Spleen (tissue), 11 donors: ENCODE measurements at regions not wholly inside any gene's neighbourhood (a gene's known extent, or its start where the extent isn't known, plus 50 kb on each side); places are given as distances from the start of the nearest gene placed in this dataset.

ENCODE experiments used
- DNase-seq: peaks from one replicate; pipeline ENCODE4 v3.0.0-alpha.2; 2020
- H3K27ac ChIP-seq, 8 donors: fragments of 200-600 bp; sonication (generic) in 7 of 8; 1 replicate in 4 of 8; 2 replicates in 4 of 8; pipeline versions ENCODE4 v1.5.0 to v1.8.0; 2016 to 2021; ENCODE audit warnings: inconsistent platforms in 4 of 8, mild to moderate bottlenecking in 4 of 8, moderate library complexity in 1 of 8
- H3K27me3 ChIP-seq, 7 donors: fragments of 200-600 bp; sonication (generic) in 6 of 7; replicated peaks in 1 of 7; 1 replicate in 4 of 7; 2 replicates in 3 of 7; pipeline versions ENCODE4 v1.5.0 to v1.8.0; 2016 to 2021; ENCODE audit warnings: inconsistent platforms in 3 of 7, mild to moderate bottlenecking in 1 of 7
- H3K36me3 ChIP-seq, 6 donors: fragments of 200-600 bp; sonication (generic) in 5 of 6; 1 replicate in 4 of 6; 2 replicates in 2 of 6; pipeline versions ENCODE4 v1.5.0 to v1.8.0; 2016 to 2021; ENCODE audit warnings: inconsistent platforms in 2 of 6
- H3K4me1 ChIP-seq, 6 donors: fragments of 200-600 bp; sonication (generic) in 5 of 6; 1 replicate in 3 of 6; 2 replicates in 3 of 6; pipeline versions ENCODE4 v1.5.0 to v1.8.0; 2016 to 2021; ENCODE audit warnings: inconsistent platforms in 3 of 6
- H3K4me3 ChIP-seq, 8 donors: fragments of 200-600 bp; sonication (generic) in 7 of 8; 1 replicate in 4 of 8; 2 replicates in 4 of 8; pipeline versions ENCODE4 v1.5.0 to v1.8.0; 2016 to 2021; ENCODE audit warnings: inconsistent platforms in 4 of 8, mild to moderate bottlenecking in 4 of 8, moderate library complexity in 2 of 8
- H3K9me3 ChIP-seq, 8 donors: fragments of 200-600 bp; sonication (generic) in 7 of 8; 1 replicate in 4 of 8; 2 replicates in 4 of 8; pipeline versions ENCODE4 v1.5.0 to v1.8.0; 2016 to 2021; ENCODE audit warnings: inconsistent platforms in 4 of 8
- CTCF ChIP-seq, 11 experiments: fragments of 200-600 bp in 7 of 11; fragments of 450-650 bp in 4 of 11; sonication (generic) in 4 of 11; IDR thresholded peaks in 8 of 11; conservative IDR thresholded peaks in 3 of 11; 1 replicate in 7 of 11; 2 replicates in 4 of 11; pipeline versions ENCODE4 v1.4.0 to v1.8.0; 2016 to 2021; ENCODE audit warnings: antibody characterized with exemption in 11 of 11, inconsistent platforms in 4 of 11, mild to moderate bottlenecking in 1 of 11
- POLR2A ChIP-seq, 3 donors: fragments of 450-650 bp; IDR thresholded peaks; one replicate each; pipeline ENCODE4 v1.5.1; 2017; ENCODE audit warnings: antibody characterized with exemption in 3 of 3, mild to moderate bottlenecking in 1 of 3
- POLR2AphosphoS5 ChIP-seq, 3 donors: sonication (generic); formaldehyde crosslinking; IDR thresholded peaks; one replicate each; pipeline ENCODE4 v1.5.1; 2017; ENCODE audit warnings: antibody characterized with exemption in 3 of 3
- WGBS, 5 donors: extraction: QIAGEN DNeasy Blood & Tissue Kit in 3 of 5; methylation state at CpG; one replicate each; pipeline versions ENCODE4 v1.1.5 to v1.1.7; 2013 to 2018; 5-methylcytosine and 5-hydroxymethylcytosine counted together
- intact Hi-C: fragments of 100-400 bp; cut with DNase I; formaldehyde crosslinking; loops from one replicate; pipeline ENCODE4 v1.15.0; 2023; ENCODE audit warnings: low total_unique reads
- donor health status: healthy with polysubstance abuse.
- donor health status: DM: no; HTN: no; CAD: no; lungs with moderate emphysema.
- donor health status: DM: no; HTN: no; CAD: no.
- donor health status: Bipolar disorder and iron deficiency.
- donor health status: healthy.
- donor health status: DM: no; HTN: no; CAD: no.
- donor health status: DM: yes; HTN: yes; CAD: no.

- H3K4me1 ChIP-seq, result no peaks in the 10 kb centered on the region
- no peaks in the 10 kb centered on the region for H3K36me3 ChIP-seq
- intact Hi-C loops, result no loop called here
- no peak for DNase-seq
- 75 to 82% (median 77%) methylated on average over 6 of the region's 6 CpGs for WGBS, 5 donors
- H3K9me3 ChIP-seq, result no peaks in the 10 kb centered on the region
- H3K4me3 ChIP-seq, result no peak overlapping the region
- H3K27me3 ChIP-seq, result no peaks in the 10 kb centered on the region
- TF ChIP-seq POLR2A (IDR thresholded peaks at IDR 0.05) (no peak), POLR2AphosphoS5 (IDR thresholded peaks at IDR 0.05) (no peak), CTCF (IDR thresholded peaks at IDR 0.05 in 8 of 11, conservative IDR thresholded peaks at IDR 0.05 in 3 of 11) (no peak)
- no peak overlapping the region for H3K27ac ChIP-seq
These were observed 138.2 kb upstream of the DNAJC10 start for GRCh38 chr2:182577816-182578215.

GRCh38 chr2:182581196-182581935 is 134.7 kb upstream of the DNAJC10 start:
- DNase-seq, result no peak
- Histone ChIP-seq H3K4me1 (no peaks in the 10 kb centered on the region), H3K36me3 (no peaks in the 10 kb centered on the region), H3K4me3 (no peak overlapping the region), H3K27ac (no peak overlapping the region), H3K27me3 (no peaks in the 10 kb centered on the region), H3K9me3 (no peaks in the 10 kb centered on the region)
- TF ChIP-seq POLR2A (IDR thresholded peaks at IDR 0.05) (no peak), CTCF (IDR thresholded peaks at IDR 0.05 in 8 of 11, conservative IDR thresholded peaks at IDR 0.05 in 3 of 11) (no peak), POLR2AphosphoS5 (IDR thresholded peaks at IDR 0.05) (no peak)
- intact Hi-C loops, result no loop called here
- WGBS, 5 donors, result 78 to 86% (median 81%) methylated on average over 4 of the region's 4 CpGs

- Histone ChIP-seq H3K27ac (no peak overlapping the region), H3K9me3 (no peaks in the 10 kb centered on the region), H3K4me3 (no peak overlapping the region), H3K27me3 (no peaks in the 10 kb centered on the region), H3K4me1 (no peaks in the 10 kb centered on the region), H3K36me3 (no peaks in the 10 kb centered on the region)
- intact Hi-C loops, result no loop called here
- no peak for DNase-seq
- TF ChIP-seq POLR2AphosphoS5 (IDR thresholded peaks at IDR 0.05) (no peak), POLR2A (IDR thresholded peaks at IDR 0.05) (no peak), CTCF (IDR thresholded peaks at IDR 0.05 in 8 of 11, conservative IDR thresholded peaks at IDR 0.05 in 3 of 11) (no peak)
- 82 to 99% (median 91%) methylated on average over 3 of the region's 3 CpGs for WGBS, 5 donors
These were observed 131.6 kb upstream of the DNAJC10 start for GRCh38 chr2:182584462-182584861.

- TF ChIP-seq CTCF (IDR thresholded peaks at IDR 0.05 in 8 of 11, conservative IDR thresholded peaks at IDR 0.05 in 3 of 11) (no peak), POLR2AphosphoS5 (IDR thresholded peaks at IDR 0.05) (no peak), POLR2A (IDR thresholded peaks at IDR 0.05) (no peak)
- no peaks in the 10 kb centered on the region for H3K4me1 ChIP-seq
- H3K27ac ChIP-seq, result no peak overlapping the region
- H3K4me3 ChIP-seq, result no peak overlapping the region
- intact Hi-C loops, result no loop called here
- H3K36me3 ChIP-seq, result no peaks in the 10 kb centered on the region
- H3K9me3 ChIP-seq, result no peaks in the 10 kb centered on the region
- WGBS, 5 donors, result 77 to 97% (median 84%) methylated on average over 3 of the region's 3 CpGs
- H3K27me3 ChIP-seq, result no peaks in the 10 kb centered on the region
- no peak for DNase-seq
These were observed 131.1 kb upstream of the DNAJC10 start for GRCh38 chr2:182585001-182585400.
